ENCODE measurements at regions not wholly inside any gene's neighbourhood (a gene's known extent, or its start where the extent isn't known, plus 50 kb on each side); places are given as distances from the start of the nearest gene placed in this dataset.

DNA sequence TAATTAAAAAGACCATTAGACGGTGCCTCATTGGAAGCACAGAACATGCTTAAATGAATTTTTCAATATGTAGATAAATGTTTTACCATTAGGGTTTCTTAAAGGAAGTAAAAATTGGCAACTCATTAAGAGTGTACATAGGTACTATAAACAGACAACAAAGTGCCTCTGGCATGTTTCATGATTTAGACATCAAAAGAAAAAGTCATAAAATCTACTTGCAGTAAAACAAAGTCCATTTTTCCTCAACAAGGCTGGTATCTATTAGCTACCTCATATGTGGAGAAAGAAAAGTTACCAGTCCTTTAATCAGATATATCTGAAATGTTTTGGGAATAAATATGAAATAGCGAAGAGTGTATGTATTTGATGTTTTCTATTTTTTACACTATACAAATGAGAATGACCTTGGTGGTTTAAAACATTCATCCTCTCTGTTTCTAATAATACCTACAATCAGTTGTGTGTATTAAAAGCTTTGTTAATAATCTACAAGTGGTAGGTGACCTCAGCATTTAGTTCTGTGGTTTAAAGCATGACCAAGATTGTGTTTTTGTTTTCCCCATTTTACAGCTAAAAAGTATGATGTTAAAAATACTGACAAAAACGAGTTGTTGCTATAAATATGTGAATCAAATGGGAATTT lies 87.5 kb downstream of the HDGFL1 start:
- DNase-seq (ENCODE audit: low spot score) (no peak), ATAC-seq (ENCODE audit: low FRiP score) (no peak)
- TF ChIP-seq, protein P1, sequence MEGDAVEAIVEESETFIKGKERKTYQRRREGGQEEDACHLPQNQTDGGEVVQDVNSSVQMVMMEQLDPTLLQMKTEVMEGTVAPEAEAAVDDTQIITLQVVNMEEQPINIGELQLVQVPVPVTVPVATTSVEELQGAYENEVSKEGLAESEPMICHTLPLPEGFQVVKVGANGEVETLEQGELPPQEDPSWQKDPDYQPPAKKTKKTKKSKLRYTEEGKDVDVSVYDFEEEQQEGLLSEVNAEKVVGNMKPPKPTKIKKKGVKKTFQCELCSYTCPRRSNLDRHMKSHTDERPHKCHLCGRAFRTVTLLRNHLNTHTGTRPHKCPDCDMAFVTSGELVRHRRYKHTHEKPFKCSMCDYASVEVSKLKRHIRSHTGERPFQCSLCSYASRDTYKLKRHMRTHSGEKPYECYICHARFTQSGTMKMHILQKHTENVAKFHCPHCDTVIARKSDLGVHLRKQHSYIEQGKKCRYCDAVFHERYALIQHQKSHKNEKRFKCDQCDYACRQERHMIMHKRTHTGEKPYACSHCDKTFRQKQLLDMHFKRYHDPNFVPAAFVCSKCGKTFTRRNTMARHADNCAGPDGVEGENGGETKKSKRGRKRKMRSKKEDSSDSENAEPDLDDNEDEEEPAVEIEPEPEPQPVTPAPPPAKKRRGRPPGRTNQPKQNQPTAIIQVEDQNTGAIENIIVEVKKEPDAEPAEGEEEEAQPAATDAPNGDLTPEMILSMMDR (IDR thresholded peaks at IDR 0.05), result no peak

DNA sequence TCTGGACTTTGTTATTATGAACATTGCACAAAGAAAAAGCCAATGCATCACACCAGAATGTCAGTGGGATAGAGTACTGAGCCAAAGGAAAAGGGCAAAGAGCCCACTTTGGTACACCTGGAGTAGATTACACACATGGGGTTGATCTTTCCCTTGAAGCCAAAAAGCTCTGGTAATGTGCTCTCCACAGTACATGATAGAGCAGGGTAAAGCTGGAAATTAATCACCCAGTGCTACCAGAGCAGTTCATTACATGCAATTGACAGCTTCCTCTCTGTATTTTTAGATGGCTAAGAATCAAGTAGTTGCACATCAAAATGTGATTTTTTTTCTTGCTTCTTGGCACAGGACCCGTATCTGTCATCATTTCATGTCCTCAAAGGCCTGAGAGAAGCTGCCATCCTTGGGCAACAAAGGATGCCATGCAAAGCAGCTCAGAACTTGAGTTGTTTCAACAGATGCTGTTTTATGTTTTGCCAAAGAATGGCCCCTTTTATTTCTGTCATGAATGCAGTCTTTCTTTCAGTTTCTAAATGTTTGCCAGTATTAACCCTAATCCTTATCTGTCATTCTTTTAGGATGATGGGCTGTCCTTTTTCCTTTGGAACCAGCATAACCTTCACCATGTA lies 88.1 kb downstream of the HDGFL1 start:
- DNase-seq (ENCODE audit: low spot score), result no peak
- TF ChIP-seq, protein P1 (IDR thresholded peaks at IDR 0.05), result no peak
- no peak for ATAC-seq (ENCODE audit: low FRiP score)

DNA sequence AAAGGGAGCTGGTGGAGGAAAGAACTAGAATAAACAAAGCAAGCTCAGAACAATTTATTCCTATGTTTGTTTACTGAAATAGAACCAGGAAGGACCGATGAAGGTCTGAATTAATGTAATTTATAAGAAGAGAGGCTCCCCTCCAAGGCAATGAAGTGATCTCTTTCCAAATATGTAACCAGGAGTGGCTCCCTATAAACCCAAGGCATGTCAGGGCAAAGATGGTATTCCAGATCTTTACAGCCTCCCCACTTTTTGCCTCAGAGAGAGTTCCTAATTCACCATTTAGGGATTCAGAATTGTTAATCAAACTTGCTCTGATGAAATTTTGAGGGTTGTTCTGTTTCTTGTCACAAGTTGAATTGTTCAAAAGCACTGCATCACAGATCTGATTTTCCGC lies 88.8 kb downstream of the HDGFL1 start:
- TF ChIP-seq, protein P1 (IDR thresholded peaks at IDR 0.05), result no peak
- ATAC-seq (ENCODE audit: low FRiP score) (no peak), DNase-seq (ENCODE audit: low spot score) (no peak)

DNA sequence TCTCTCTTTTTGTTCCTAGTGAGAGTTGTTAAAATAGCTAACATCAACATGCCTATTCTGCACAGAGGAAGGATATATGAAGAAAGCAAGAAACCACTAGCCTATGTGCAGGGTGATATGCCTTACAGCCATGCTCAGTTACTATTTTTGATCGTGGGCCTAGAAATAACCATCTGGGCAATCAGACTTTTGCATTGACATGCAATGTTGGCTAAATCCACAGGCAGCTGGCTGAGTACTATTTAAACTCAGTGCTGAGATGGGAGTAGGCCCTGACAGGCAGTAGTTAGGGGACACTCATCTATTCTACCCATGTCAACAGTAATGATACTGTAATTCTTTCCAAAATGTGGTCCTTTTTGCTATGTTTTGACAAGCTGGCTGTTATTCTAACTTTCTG lies 89.6 kb downstream of the HDGFL1 start:
- TF ChIP-seq, protein P1 (IDR thresholded peaks at IDR 0.05), result no peak
- DNase-seq (ENCODE audit: low spot score) (no peak), ATAC-seq (ENCODE audit: low FRiP score) (no peak)

DNA sequence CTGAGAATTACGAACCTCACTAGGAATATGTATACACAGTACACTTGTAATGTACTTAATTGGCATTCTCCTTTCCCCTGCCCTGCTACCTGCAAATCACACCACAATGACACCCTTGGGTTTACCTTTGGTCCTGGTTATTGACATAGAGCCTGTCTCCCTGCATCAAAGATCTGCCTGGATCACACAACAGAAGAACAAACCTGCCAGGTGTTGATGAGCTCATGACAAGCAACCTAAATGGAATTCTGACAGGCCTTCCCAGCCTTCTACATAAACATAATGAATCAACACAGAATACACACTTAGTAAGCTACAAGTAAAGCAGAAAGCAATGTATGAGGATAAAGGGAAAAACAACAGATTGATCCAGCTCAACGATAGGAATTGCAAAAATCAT lies 95.6 kb downstream of the HDGFL1 start:
- DNase-seq (ENCODE audit: low spot score) (no peak), ATAC-seq (ENCODE audit: low FRiP score) (no peak)
- TF ChIP-seq, protein P1 (IDR thresholded peaks at IDR 0.05), result no peak

DNA sequence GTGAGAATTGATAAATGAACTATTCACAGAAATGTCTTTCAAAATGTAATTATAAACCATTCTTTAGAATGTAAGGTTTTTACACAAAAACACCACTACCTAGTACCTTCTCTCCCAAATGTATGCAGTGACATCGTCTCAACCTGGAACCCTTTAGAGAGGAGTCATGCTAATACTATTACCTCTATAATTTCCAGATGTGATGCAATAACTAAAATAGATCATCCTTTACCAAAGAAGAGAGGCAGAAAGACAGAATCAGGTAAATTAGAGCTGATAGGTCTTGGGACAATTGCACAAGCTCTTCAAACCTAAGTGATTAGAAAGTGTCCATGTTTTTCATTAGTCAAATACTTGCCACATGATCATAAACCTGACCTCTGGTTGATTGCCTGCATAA lies 96.7 kb downstream of the HDGFL1 start:
- TF ChIP-seq, protein P1 (IDR thresholded peaks at IDR 0.05), result no peak
- no peak for DNase-seq (ENCODE audit: low spot score)

DNA sequence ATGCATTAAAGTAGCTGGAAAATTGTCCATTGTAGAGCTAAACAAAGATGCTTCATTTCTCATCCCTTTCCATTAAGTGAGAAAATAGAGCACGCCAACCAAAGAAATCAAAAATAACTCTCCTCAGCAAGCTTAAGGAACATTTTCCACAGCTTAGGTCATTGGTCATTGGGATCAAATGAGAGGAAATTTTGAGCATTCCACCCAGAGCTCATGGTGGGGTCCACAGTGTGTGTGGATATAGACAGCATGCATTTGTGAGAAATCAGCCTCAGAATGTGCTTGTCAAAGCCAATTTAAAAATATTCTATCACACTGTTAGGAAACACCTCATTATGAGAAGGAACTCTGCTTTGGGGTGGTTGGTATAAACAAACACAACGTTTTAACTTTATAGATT lies 97.2 kb downstream of the HDGFL1 start:
- ATAC-seq (ENCODE audit: low FRiP score) (no peak), DNase-seq (ENCODE audit: low spot score) (no peak)
- TF ChIP-seq, protein P1 (IDR thresholded peaks at IDR 0.05), result no peak

More for the DNA sequence above, 96.7 kb downstream of the HDGFL1 start:
- no peak for ATAC-seq (ENCODE audit: low FRiP score)
